NB4 (cell line): ENCODE measurements at regions not wholly inside any gene's neighbourhood (a gene's known extent, or its start where the extent isn't known, plus 50 kb on each side); places are given as distances from the start of the nearest gene placed in this dataset.
"Not testable (repeated sequence)": the region's sequence is repeated elsewhere in the genome, so short reads cannot be mapped to it uniquely, and the experiment has no call there.

Experiments
- DNase-seq: peaks from one replicate; pipeline ENCODE4 v3.0.0; 2010; ENCODE audit warnings: low read depth
- H3K4me3 ChIP-seq: one replicate; pipeline ENCODE4 v1.5.1; 2011; ENCODE audit warnings: mild to moderate bottlenecking, low read depth, low read length, moderate library complexity
- MYC ChIP-seq: IDR thresholded peaks from 2 replicates; pipeline ENCODE4 v1.6.1; 2011; ENCODE audit warnings: low read depth, low read length
- POLR2A ChIP-seq: IDR thresholded peaks from 2 replicates; pipeline ENCODE4 v1.6.1; 2011; ENCODE audit warnings: mild to moderate bottlenecking; ENCODE audit not compliant: insufficient read length; ENCODE audit errors: extremely low read depth
- TF ChIP-seq, protein P1 (sequence below): IDR thresholded peaks from 2 replicates; pipeline ENCODE4 v1.6.1; 2011; ENCODE audit warnings: low read depth, low read length
- TF ChIP-seq, protein P2 (sequence below): IDR thresholded peaks from one replicate; pipeline ENCODE4 v1.5.1; 2012; ENCODE audit warnings: low read depth, low read length

DNA sequence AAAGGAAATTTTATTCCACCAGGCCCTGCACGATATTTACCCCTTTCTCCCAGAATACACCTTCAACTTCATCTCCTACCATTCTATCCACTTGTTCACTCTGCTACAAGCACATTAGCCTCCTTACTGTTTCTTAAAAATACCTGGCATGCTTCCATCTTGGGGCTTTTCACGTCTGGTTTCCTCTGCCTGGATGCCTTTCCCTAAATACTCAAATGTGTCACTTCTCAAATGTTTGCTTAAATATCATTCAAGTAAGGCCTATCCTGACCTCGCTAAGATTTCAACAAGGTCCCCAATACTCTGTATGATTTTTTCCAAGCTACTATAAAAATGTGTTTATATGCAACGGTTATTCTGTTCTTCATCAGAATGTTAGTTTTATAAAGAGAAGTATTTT lies 433.0 kb upstream of the CHAC2 start:
- TF ChIP-seq POLR2A = no peak
- TF ChIP-seq, protein P1, sequence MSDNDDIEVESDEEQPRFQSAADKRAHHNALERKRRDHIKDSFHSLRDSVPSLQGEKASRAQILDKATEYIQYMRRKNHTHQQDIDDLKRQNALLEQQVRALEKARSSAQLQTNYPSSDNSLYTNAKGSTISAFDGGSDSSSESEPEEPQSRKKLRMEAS = no peak
- DNase-seq = no peak
- no peak overlapping the region for H3K4me3 ChIP-seq

GRCh38 chr2:53331667-53332066 lies 435.9 kb upstream of the CHAC2 start:
- H3K4me3 ChIP-seq = no peak overlapping the region
- DNase-seq = no peak
- no peak for TF ChIP-seq POLR2A
- no peak for TF ChIP-seq MYC
- TF ChIP-seq, protein P2, sequence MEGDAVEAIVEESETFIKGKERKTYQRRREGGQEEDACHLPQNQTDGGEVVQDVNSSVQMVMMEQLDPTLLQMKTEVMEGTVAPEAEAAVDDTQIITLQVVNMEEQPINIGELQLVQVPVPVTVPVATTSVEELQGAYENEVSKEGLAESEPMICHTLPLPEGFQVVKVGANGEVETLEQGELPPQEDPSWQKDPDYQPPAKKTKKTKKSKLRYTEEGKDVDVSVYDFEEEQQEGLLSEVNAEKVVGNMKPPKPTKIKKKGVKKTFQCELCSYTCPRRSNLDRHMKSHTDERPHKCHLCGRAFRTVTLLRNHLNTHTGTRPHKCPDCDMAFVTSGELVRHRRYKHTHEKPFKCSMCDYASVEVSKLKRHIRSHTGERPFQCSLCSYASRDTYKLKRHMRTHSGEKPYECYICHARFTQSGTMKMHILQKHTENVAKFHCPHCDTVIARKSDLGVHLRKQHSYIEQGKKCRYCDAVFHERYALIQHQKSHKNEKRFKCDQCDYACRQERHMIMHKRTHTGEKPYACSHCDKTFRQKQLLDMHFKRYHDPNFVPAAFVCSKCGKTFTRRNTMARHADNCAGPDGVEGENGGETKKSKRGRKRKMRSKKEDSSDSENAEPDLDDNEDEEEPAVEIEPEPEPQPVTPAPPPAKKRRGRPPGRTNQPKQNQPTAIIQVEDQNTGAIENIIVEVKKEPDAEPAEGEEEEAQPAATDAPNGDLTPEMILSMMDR = no peak
- TF ChIP-seq, protein P1 = no peak

- H3K4me3 ChIP-seq = no peak overlapping the region
- DNase-seq = no peak
- no peak for TF ChIP-seq MYC
- TF ChIP-seq, protein P1 = no peak
- no peak for TF ChIP-seq POLR2A
- TF ChIP-seq, protein P2 = no peak
These were observed 449.7 kb upstream of the CHAC2 start for GRCh38 chr2:53317861-53318260.

GRCh38 chr2:53315149-53315548 lies 452.5 kb upstream of the CHAC2 start:
- H3K4me3 ChIP-seq = no peak overlapping the region
- DNase-seq = no peak

GRCh38 chr2:53314718-53315117 lies 452.9 kb upstream of the CHAC2 start:
- no peak for DNase-seq
- TF ChIP-seq, protein P1 = no peak
- no peak for TF ChIP-seq POLR2A
- TF ChIP-seq, protein P2 = no peak
- TF ChIP-seq MYC = no peak
- no peak overlapping the region for H3K4me3 ChIP-seq

More at GRCh38 chr2:53315149-53315548, 452.5 kb upstream of the CHAC2 start:
- TF ChIP-seq, protein P2 = no peak
- TF ChIP-seq, protein P1 = no peak
- TF ChIP-seq POLR2A (no peak), MYC (no peak)

DNA sequence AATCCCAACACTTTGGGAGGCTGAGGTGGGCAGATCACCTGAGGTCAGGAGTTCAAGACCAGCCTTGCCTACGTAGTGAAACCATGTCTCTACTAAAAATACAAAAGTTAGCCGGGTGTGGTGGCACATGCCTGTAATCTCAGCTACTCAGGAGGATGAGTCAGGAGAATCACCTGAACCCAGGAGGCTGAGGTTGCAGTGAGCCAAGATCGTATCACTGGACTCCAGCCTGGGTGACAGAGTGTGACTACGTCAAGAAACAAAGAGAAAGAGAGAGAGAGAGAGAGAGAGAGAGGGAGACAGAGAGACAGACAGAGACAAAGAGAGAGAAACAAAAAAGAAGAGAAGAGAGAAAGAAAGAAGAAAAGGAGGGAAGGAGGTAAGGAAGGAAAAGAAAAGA lies 454.0 kb upstream of the CHAC2 start:
- DNase-seq = not testable (repeated sequence)

DNA sequence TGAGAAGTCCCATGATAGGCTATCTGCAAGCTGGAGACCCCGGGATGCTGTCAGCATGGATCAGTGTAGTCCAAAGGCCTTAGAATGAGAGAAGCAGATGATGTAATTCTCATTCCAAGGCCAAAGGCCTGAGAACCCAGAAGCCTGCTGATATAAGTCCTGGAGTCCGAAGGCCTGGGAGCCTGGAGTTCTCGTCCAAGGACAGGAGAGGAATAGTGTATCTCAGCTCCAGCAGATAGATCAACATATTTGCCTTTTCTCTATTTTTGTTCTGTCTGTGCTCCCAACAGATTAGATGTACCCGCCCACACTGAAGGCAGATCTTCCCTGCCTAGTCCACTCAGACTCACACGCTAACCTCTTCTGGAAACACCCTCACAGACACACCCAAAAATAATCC lies 454.9 kb upstream of the CHAC2 start:
- no peak for DNase-seq
- no peak overlapping the region for H3K4me3 ChIP-seq
- TF ChIP-seq, protein P2 = no peak
- TF ChIP-seq, protein P1 = no peak
- TF ChIP-seq POLR2A (no peak), MYC (no peak)

More for the DNA sequence above, 454.0 kb upstream of the CHAC2 start:
- not testable (repeated sequence) for H3K4me3 ChIP-seq
